ENCODE measurements at regions not wholly inside any gene's neighbourhood (a gene's known extent, or its start where the extent isn't known, plus 50 kb on each side); places are given as distances from the start of the nearest gene placed in this dataset.

- H3K27ac ChIP-seq = no peak overlapping the region
- H3K27me3 ChIP-seq = no peaks in the 10 kb centered on the region
- H3K4me3 ChIP-seq = no peak overlapping the region
- no peaks in the 10 kb centered on the region for H3K4me1 ChIP-seq
- H3K36me3 ChIP-seq = no peaks in the 10 kb centered on the region
- DNase-seq (ENCODE audit: low spot score in 2 of 2) = no peak
- intact Hi-C loops (cut with DNase I; ENCODE audit: low total_unique reads) = no loop called here
- TF ChIP-seq POLR2AphosphoS5 (IDR thresholded peaks at IDR 0.05) (no peak), POLR2A (IDR thresholded peaks at IDR 0.05) (no peak), CTCF (IDR thresholded peaks at IDR 0.05) (no peak)
- H3K9me3 ChIP-seq = no peaks in the 10 kb centered on the region
Observed at GRCh38 chr5:82765765-82766164, 311.4 kb downstream of the TMEM167A start.

DNA sequence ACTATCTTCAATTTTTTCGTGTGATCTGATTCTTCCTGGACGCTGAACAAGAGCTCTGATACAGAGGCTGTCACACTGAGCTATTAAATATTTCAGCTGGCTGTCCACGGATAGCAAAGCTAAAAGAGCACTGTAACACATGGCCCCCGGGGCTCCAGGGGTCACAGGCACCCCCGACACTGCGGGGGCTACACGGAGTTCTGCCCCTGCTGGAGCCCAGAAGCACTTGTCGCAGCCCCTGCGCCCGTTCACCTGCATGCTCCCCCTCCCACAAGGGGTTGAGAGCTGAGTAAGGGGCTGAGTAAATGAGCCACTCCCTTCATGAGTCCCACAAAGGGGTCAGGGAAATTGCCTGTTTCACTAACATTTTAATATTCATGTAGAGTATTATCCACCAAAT is 316.3 kb downstream of the TMEM167A start:
- no peak for DNase-seq (ENCODE audit: low spot score in 2 of 2)
- TF ChIP-seq POLR2A (IDR thresholded peaks at IDR 0.05) (no peak), POLR2AphosphoS5 (IDR thresholded peaks at IDR 0.05) (no peak), CTCF (IDR thresholded peaks at IDR 0.05) (no peak)
- Histone ChIP-seq H3K4me1 (no peaks in the 10 kb centered on the region), H3K36me3 (no peaks in the 10 kb centered on the region), H3K27me3 (no peaks in the 10 kb centered on the region), H3K4me3 (no peak overlapping the region), H3K9me3 (no peaks in the 10 kb centered on the region), H3K27ac (no peak overlapping the region)
- intact Hi-C loops (cut with DNase I; ENCODE audit: low total_unique reads) = no loop called here

GRCh38 chr5:82758881-82759280 is 318.3 kb downstream of the TMEM167A start:
- H3K36me3 ChIP-seq = no peaks in the 10 kb centered on the region
- H3K4me3 ChIP-seq = no peak overlapping the region
- no peaks in the 10 kb centered on the region for H3K27me3 ChIP-seq
- peak overlapping the region in 1 of 2 donors; percentile 55 for H3K27ac ChIP-seq
- no peak for DNase-seq (ENCODE audit: low spot score in 2 of 2)
- no peaks in the 10 kb centered on the region for H3K9me3 ChIP-seq
- TF ChIP-seq CTCF (IDR thresholded peaks at IDR 0.05) (no peak), POLR2AphosphoS5 (IDR thresholded peaks at IDR 0.05) (no peak), POLR2A (IDR thresholded peaks at IDR 0.05) (no peak)
- intact Hi-C loops (cut with DNase I; ENCODE audit: low total_unique reads) = no loop called here
- H3K4me1 ChIP-seq = no peaks in the 10 kb centered on the region

DNA sequence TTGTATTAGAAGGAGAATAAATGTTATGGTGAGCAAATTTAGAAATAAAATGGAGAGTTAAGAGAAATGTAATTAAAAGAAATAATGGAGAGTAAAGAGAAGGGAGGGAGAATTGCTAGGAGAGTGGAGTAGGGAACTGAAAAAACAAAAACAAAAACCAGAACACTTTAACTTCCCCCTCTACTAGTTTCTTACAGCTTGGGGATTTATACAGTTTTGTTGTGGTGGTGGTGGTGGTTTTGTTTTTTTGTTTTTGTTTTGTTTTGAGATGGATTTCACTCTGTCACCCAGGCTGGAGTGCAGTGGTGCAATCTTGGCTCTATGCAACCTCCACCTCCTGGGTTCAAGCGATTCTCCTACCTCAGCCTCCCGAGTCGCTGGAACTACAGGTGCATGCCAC is 322.4 kb downstream of the TMEM167A start:
- H3K27me3 ChIP-seq = no peaks in the 10 kb centered on the region
- H3K4me1 ChIP-seq = no peaks in the 10 kb centered on the region
- no peaks in the 10 kb centered on the region for H3K9me3 ChIP-seq
- no peaks in the 10 kb centered on the region for H3K36me3 ChIP-seq
- intact Hi-C loops (cut with DNase I; ENCODE audit: low total_unique reads) = no loop called here
- no peak for DNase-seq (ENCODE audit: low spot score in 2 of 2)
- TF ChIP-seq POLR2A (IDR thresholded peaks at IDR 0.05) (no peak), POLR2AphosphoS5 (IDR thresholded peaks at IDR 0.05) (no peak), CTCF (IDR thresholded peaks at IDR 0.05) (no peak)
- no peak overlapping the region for H3K27ac ChIP-seq
- H3K4me3 ChIP-seq = no peak overlapping the region

- Histone ChIP-seq H3K27ac (no peak overlapping the region), H3K36me3 (no peaks in the 10 kb centered on the region), H3K4me1 (no peaks in the 10 kb centered on the region), H3K9me3 (no peaks in the 10 kb centered on the region), H3K27me3 (no peaks in the 10 kb centered on the region), H3K4me3 (no peak overlapping the region)
- intact Hi-C loops (cut with DNase I; ENCODE audit: low total_unique reads) = no loop called here
- no peak for DNase-seq (ENCODE audit: low spot score in 2 of 2)
- no peak for TF ChIP-seq CTCF (IDR thresholded peaks at IDR 0.05)
- TF ChIP-seq POLR2A (IDR thresholded peaks at IDR 0.05) = no peak
- no peak for TF ChIP-seq POLR2AphosphoS5 (IDR thresholded peaks at IDR 0.05)
Observed at GRCh38 chr5:82754036-82754746, 323.0 kb downstream of the TMEM167A start.
